ENCODE measurements at regions not wholly inside any gene's neighbourhood (a gene's known extent, or its start where the extent isn't known, plus 50 kb on each side); places are given as distances from the start of the nearest gene placed in this dataset.
"Not testable (repeated sequence)": the region's sequence is repeated elsewhere in the genome, so short reads cannot be mapped to it uniquely, and the experiment has no call there.

- no peak for FAIRE-seq
These were observed 595.5 kb downstream of the COL12A1 start for GRCh38 chr6:74610352-74610751.

GRCh38 chr6:74609871-74610270 lies 596.0 kb downstream of the COL12A1 start:
- no peak for FAIRE-seq

- FAIRE-seq: no peak
These were observed 597.9 kb downstream of the COL12A1 start for GRCh38 chr6:74607934-74608333.

GRCh38 chr6:74607468-74607867 lies 598.4 kb downstream of the COL12A1 start:
- no peak for FAIRE-seq

- FAIRE-seq: no peak
These were observed 599.2 kb downstream of the COL12A1 start for GRCh38 chr6:74606582-74607071.

- no peak for FAIRE-seq
These were observed 599.8 kb downstream of the COL12A1 start for GRCh38 chr6:74605922-74606581.

- FAIRE-seq: no peak
These were observed 601.6 kb downstream of the COL12A1 start for GRCh38 chr6:74604279-74604678.

- no peak for FAIRE-seq
These were observed 602.4 kb downstream of the COL12A1 start for GRCh38 chr6:74603322-74604076.

GRCh38 chr6:74602206-74602605 lies 603.6 kb downstream of the COL12A1 start:
- no peak for FAIRE-seq

- no peak for FAIRE-seq
These were observed 607.1 kb downstream of the COL12A1 start for GRCh38 chr6:74598462-74599393.

- no peak for FAIRE-seq
These were observed 608.0 kb downstream of the COL12A1 start for GRCh38 chr6:74597840-74598239.

GRCh38 chr6:74597266-74597665 lies 608.6 kb downstream of the COL12A1 start:
- no peak for FAIRE-seq

GRCh38 chr6:74596588-74596987 lies 609.3 kb downstream of the COL12A1 start:
- FAIRE-seq: no peak

- FAIRE-seq: not testable (repeated sequence)
These were observed 611.5 kb downstream of the COL12A1 start for GRCh38 chr6:74594350-74594749.

GRCh38 chr6:74588094-74588832 lies 617.6 kb downstream of the COL12A1 start:
- no peak for FAIRE-seq

GRCh38 chr6:74587386-74587785 lies 618.5 kb downstream of the COL12A1 start:
- no peak for FAIRE-seq

GRCh38 chr6:74585753-74586152 lies 620.1 kb downstream of the COL12A1 start:
- FAIRE-seq: no peak

- FAIRE-seq: no peak
These were observed 624.2 kb downstream of the COL12A1 start for GRCh38 chr6:74581681-74582080.

- no peak for FAIRE-seq
These were observed 626.1 kb downstream of the COL12A1 start for GRCh38 chr6:74579794-74580193.

GRCh38 chr6:74579047-74579446 lies 626.8 kb downstream of the COL12A1 start:
- no peak for FAIRE-seq

- no peak for FAIRE-seq
These were observed 627.5 kb downstream of the COL12A1 start for GRCh38 chr6:74578339-74578738.

- no peak for FAIRE-seq
These were observed 628.2 kb downstream of the COL12A1 start for GRCh38 chr6:74577619-74578018.
